IPS-NIHi7 (cell line): ENCODE measurements at regions not wholly inside any gene's neighbourhood (a gene's known extent, or its start where the extent isn't known, plus 50 kb on each side); places are given as distances from the start of the nearest gene placed in this dataset.
"Not testable (repeated sequence)": the region's sequence is repeated elsewhere in the genome, so short reads cannot be mapped to it uniquely, and the experiment has no call there.

Experiments used
- DNase-seq: peaks from one replicate; pipeline ENCODE4 v3.0.0; 2012; ENCODE audit warnings: mixed read lengths; ENCODE audit errors: extremely low spot score

- DNase-seq, result no peak
These were observed 144.8 kb upstream of the ZNF804B start for GRCh38 chr7:88614736-88615135.

DNA sequence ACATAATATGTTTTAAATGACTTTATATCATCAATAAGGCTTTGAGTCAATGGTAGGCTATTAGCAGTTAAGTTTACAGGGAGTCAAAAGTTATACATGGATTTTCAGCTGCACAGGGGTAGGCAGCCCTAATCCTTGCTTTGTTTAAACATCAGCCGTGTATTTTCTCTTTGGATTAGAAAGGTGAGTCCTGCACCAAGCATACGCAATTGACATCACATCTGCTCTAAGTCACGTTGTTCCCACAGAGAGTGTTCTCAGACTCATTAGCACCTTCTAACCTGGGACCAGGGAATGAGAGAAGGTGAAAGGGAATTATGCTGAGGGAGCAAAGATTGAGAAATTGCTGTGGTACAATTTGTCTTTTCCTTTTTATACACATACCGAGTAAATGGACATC, 148.6 kb upstream of the ZNF804B start:
- no peak for DNase-seq

- DNase-seq, result no peak
These were observed 158.8 kb upstream of the ZNF804B start for GRCh38 chr7:88600695-88601094.

DNA sequence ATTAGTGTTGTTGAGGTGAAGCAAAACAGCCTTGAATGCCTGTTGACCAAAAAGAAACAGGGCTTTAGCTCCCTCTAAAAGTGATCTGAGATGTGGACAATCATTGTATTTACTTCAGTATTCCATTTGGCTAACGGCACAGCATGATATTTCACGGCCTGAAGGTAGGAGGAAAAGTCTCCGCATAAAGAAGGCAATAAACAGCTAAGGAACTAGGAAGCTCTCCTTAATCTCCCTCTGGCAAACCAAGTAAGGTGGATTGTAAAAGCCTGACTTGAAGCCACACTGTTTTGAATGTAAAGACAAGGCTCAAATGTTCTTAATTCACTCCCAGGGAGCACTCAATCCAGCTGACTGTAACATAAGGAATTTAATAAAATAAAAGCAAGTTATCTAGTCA, 160.0 kb upstream of the ZNF804B start:
- DNase-seq, result peak; percentile 20

DNA sequence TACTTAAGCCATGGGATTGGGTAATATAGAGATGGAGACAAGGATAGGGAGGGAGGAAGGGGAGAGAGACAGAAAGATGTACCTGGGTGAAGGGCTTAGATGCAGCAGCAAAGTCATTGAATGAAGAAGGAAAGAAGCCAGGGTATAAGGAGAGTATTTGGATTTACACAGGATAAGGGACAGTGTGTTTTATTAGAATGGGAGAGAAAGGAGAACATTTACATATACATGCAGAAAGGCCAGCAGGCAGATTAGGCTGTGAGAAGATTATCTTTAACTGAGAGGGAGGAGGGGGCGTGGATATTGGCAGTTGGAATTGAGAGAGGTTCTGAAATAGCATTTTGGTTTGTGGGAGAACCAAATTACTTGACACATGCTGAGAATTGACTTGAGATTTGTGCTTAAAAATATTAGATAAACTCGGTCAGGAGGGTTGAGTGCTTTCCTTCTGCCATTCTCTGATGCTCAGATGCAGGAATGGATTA, 161.5 kb upstream of the ZNF804B start:
- DNase-seq, result no peak

GRCh38 chr7:88590963-88591362, 168.5 kb upstream of the ZNF804B start:
- no peak for DNase-seq

DNA sequence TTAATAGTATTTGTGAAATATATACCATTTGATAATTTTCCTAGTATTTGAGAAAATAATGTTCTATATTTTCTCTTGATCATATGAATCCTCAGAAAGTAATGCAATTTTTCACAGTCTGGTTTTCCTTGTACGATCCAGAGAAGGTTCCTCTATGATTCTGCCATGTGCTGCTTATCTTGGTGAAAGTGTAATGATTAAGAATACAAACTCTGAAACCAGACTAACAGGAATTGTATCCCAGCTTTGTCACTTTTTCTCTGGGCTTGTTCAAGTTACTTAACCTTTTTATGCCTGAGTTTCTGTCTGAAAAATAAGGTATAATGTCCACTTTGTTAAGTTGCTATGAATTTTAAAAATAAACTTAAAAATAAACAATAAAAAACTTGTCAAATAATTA, 169.6 kb upstream of the ZNF804B start:
- no peak for DNase-seq

- DNase-seq, result no peak
These were observed 172.6 kb upstream of the ZNF804B start for GRCh38 chr7:88586890-88587289.

DNA sequence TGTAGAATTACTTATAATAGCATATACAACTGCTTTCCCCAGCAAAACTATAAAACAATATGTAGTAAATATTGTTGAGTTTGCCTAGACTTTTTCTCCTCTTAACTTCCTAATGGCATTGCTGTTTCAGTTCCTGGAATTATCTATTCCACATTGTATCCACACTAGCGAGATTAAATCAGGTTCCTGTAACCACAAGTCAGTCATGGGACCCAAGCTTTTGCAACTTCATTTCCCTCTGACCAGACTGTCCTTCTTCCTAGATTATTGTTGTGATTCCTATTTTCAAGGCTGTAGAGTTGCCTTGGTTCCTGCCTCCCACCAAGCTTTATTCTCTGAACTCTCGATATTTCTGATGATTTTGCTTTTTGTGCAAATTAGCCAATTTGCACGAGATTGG, 173.3 kb upstream of the ZNF804B start:
- DNase-seq, result no peak

DNA sequence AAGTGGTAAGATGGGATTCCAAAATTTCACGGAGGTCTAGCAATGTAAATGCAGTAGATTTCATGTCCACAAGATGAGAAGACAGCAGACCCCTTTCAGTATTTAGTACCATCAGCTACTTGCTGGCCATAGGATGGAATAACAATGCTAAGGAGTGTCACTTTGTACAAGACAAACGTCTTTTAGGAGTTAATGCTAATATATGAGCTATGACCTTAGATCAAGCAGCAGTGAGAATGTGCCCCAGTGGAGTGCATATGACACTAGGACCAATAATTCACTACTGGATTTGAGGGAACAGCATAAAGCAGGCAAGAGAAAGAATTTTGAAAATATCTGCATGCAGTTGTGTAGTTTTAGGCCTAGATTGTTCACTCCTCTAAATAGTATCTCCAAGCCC, 182.8 kb upstream of the ZNF804B start:
- DNase-seq, result no peak

- peak; percentile 10 for DNase-seq
These were observed 193.3 kb upstream of the ZNF804B start for GRCh38 chr7:88566162-88566729.

GRCh38 chr7:88565401-88565800, 194.1 kb upstream of the ZNF804B start:
- DNase-seq, result no peak

- not testable (repeated sequence) for DNase-seq
These were observed 203.1 kb upstream of the ZNF804B start for GRCh38 chr7:88556441-88556840.

- not testable (repeated sequence) for DNase-seq
These were observed 204.7 kb upstream of the ZNF804B start for GRCh38 chr7:88554847-88555246.

- no peak for DNase-seq
These were observed 211.1 kb upstream of the ZNF804B start for GRCh38 chr7:88548399-88548798.

- DNase-seq, result peak; percentile 62
These were observed 212.7 kb upstream of the ZNF804B start for GRCh38 chr7:88546808-88547207.

DNA sequence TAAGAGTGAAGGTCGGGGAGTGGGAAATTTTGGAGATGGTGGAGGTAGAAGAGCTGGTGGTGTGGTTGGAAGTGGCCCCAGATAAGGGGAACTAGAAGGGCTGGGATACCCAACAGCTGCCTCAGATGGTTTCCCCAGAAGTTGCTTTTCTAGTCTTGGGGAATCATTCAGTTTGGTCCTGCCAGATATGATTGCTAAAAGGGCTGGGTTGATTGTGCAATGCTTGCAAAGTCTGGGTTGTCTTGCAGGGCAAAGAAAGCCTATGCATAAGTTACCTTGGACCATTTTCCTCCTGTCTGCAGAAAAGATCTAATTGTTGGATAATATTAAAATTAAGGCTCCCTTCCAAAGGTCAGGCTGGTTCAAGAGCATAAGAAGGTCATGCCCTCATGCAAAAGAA, 213.8 kb upstream of the ZNF804B start:
- DNase-seq, result no peak

- no peak for DNase-seq
These were observed 219.5 kb upstream of the ZNF804B start for GRCh38 chr7:88540012-88540411.

GRCh38 chr7:88539518-88539917, 220.0 kb upstream of the ZNF804B start:
- no peak for DNase-seq

DNA sequence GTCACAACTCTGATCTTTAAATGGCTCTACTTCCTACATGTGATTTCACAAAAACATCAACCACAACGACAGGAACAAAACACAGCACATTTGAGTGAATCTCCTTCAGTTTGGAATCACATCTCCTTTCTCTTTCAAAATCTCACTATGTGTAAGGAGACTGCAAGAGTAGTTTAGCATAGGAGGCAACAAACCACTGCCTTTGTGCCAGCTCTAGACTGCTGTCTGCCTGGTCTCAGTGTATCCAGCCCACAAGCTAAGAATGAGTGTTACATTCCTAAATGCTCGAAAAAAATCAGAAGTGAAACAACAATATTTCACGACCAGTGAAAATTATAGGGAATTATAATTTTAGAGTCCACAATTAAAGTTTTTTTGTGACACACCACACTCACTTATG, 217.0 kb upstream of the STEAP4 start:
- no peak for DNase-seq

GRCh38 chr7:88522771-88523293, 216.1 kb upstream of the STEAP4 start:
- DNase-seq, result no peak

DNA sequence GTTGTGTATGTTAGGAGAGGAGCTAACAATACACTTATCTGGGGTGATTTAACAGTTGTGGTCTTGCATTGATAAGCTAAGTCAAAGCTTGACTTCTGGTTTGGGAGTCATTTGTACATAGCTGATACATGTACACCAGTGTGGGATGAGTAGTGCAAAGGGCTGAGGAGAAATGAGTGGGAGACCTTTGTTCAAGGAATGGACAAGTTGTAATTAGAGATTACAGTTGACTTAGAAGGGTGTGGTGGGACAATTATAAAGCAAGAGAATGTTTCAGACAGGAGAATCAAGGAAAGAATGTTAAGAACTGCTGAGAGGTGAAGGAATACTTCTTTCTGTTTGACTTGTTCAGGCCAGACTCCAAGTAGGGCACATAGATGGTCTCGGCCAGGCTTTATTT, 209.7 kb upstream of the STEAP4 start:
- no peak for DNase-seq

DNA sequence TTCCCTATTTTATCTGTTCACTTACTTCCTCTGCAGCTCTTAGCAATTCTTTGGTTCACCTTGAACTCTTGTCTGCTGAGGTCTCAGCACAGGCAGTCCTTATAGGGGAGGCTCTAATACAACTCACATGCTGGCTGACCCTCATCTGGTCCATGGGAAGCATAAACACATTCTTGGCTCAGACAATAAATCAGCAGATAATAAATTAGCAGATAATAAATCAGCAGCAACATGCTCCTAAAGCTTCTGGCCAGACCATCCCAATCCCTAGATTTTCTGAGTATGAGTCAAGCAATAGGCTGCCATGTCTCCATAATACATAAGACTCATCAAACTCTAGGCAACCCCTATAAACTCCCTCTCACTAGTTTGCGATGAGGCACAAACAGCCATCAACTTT, 208.6 kb upstream of the STEAP4 start:
- no peak for DNase-seq

DNA sequence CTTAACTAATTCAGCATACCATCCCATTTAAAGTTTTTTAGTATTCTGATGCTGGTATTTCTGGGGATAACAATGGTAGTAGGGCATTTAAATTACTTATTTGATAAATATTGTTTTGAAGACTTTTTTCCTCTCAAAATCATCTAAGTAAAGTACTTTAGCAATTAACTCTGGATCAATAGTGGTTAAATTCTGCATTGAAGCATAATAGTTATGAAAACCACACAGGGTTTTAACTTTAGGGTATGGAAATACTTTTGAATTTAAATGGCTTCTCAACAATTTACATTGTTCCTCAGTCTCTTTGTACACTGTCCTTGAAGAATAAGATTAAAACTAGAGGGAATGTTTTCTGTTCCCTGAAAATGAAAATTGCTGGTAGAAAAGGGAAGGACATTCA, 202.6 kb upstream of the STEAP4 start:
- no peak for DNase-seq
